DMS53 (cell line): ENCODE measurements at regions not wholly inside any gene's neighbourhood (a gene's known extent, or its start where the extent isn't known, plus 50 kb on each side); places are given as distances from the start of the nearest gene placed in this dataset.

Experiments
- DNase-seq: peaks from one replicate; lab custom pipeline; 2025; lab: John Stamatoyannopoulos, UW

DNA sequence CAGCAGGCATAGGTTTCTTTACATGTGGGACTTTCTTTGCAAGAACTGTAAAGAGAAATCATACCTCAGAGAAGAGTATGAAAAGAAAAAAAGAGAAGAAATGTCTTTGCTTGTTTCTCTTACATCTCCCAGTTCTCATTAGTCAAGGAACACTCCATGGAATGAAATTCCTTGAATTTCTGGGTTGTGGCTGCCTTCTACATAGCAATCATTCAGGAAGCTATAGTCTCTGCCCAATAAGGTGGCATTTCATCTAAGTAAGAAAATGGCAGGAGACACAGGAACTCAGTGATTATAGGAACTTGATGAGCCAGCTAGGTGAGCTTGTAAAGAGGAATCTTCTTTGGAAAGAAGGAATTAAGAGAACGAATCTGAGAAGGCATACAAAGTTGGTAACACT is 197.0 kb upstream of the FKBP1C start:
- no peak for DNase-seq

DNA sequence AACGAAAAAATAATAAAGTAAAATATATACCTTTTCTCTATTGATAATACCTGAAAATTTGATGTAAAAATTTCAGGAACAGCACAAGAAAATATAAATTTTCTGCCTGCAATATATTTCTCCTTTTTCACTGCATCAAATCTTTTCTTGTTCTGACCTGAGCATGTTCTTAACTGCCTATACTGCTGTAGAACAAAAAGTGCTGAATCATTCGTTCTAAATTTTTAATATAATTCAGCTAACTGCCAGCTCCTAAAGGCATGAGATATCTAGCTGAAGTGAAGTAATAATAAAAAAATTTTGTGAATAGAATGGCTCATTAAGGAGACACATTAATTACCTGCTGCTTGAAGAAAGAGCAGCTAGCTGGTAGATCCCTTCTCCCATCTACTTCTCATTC is 188.6 kb upstream of the FKBP1C start:
- DNase-seq: no peak

DNA sequence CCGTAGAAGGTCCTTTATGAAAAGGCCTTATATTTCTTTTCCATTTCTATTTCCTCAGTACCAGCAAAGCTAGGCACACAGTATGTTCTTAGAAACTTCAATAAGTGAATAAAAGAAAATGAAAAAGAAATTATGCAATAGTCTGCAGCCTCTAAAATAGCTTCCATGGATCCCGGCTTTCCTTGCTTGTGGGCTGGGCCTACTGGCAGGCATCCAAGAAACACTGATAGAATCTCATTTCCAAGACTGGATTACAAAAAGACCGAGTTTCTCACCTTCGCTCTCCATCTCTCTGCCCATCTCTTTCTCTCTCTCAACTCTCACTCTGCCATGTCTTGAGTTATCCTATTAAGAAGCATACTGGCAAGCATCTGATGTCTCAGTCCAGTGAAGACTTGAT is 187.5 kb upstream of the FKBP1C start:
- DNase-seq: no peak

DNA sequence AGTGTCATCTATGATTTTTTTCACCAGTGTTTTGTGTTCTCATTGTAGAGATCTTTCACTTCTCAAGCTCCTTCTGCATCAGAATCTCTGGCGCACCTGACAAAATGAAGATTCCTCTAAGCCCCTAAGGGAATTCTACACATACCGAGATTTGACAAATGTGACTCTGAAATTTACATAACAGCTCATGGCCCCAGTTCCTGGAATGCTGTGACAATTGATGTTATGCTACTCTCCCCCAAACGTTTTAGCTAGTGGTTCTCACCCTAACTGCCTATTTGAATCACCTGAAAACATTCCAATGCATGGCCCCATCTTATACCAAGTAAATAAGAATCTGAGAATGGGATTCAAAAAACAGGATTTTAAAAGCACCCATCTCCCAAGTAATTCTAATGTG is 162.1 kb upstream of the FKBP1C start:
- DNase-seq: no peak

DNA sequence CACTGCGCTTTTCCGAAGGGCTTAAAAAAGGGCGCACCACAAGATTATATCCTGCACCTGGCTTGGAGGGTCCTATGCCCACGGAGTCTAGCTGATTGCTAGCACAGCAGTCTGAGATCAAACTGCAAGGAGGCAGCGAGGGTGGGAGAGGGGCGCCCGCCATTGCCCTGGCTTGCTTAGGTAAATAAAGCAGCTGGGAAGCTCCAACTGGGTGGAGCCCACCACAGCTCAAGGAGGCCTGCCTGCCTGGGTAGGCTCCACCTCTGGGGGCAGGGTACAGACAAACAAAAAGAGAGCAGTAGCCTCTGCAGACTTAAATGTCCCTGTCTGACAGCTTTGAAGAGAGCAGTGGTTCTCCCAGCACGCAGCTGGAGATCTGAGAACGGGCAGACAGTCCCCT is 158.1 kb upstream of the FKBP1C start:
- peak; percentile 11 for DNase-seq

DNA sequence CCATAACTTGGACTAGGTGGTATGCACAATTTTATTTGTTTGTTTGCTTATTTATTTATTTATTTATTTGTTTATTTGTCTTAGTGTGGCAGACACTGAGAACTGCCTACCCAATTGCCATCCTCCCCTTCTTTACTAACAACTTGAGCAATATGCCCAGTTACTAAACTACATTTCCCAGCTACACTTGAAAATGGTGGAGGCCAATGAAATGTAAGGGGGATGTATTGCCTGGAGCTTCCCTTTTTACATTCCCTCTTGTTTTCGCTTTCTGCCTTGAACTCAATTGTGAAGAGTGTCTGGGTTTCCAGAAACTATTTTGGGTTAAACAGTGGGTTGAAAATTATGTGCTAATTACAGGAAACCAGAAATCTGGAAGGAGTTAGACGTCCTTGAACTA is 152.7 kb upstream of the FKBP1C start:
- peak; percentile 22 for DNase-seq

DNA sequence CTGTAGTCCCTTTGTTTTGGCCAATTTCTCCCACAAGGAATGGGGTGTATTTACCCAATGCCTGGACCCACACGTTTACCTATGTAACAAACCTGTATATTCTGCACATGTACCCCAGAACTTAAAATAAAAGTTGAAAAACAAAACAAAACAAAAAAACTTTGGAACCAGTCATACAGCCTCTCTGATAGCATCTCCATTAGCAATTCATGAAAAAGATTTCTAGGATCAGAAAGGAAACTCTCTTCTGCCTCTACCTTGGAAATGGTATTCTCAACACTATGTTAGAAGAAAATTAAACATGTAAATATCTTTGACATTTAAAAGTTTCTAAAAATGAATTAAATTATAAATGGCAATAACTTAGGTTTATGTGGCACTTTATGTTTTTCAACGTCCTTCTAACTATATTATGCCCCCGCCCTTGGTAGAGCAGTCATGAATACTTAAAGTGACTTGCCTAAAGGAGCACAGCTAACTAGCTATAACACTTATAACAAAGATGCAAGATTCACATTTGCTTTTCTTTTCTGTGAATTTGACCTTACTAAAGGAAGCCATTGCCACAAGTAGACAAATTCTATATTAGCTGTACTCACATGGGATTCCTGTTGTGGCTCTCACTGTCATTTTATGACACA is 147.5 kb upstream of the FKBP1C start:
- DNase-seq: no peak

DNA sequence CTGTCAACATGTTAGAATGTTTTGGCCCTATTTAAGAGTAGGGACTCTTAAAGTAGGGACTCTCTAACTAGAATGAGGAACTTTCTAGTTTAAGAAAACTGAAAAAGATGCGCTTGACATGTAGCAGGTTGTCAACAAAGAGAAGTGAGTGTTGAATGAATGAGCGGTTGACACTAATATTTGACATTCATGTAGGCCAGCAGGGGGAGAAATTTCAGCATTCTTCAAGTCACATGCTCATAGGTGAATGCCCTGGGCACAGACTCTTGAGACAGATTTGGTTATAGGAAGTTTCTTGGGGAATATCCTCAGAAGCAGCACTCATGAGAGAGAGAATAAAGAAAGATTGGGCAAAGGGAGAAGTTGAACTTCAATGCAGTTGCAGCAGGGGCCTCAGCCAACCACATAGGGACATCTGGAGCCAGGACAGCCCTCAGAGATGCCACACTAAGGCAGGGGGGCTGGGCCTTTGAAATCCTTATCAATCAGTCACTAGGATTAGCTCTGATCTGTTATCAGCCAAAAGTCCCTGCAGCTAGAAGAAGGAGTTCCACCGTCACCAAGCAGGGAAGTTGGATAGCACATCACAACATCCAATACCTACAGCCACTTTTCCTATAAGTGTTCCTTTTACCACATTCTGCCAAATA is 145.1 kb upstream of the FKBP1C start:
- peak; percentile 71 for DNase-seq

DNA sequence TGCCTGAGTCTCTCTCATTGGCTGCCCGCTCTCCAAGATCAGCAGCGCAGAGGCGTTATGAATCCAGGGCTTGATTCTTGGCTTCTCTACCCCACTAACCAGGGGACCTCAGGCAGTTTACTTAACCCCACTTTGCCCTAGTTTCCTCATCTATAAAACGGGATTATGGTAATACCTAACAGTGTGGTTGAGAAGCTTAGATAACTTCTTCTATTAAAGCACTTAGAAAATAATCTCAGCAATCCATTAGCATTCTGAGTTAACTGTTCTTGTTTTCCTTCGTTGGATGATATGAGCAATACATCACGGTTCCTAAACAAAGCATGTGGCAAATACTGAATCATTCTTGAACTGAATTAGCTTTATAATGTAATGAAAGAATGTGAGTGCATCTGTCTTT is 116.3 kb upstream of the FKBP1C start:
- no peak for DNase-seq

DNA sequence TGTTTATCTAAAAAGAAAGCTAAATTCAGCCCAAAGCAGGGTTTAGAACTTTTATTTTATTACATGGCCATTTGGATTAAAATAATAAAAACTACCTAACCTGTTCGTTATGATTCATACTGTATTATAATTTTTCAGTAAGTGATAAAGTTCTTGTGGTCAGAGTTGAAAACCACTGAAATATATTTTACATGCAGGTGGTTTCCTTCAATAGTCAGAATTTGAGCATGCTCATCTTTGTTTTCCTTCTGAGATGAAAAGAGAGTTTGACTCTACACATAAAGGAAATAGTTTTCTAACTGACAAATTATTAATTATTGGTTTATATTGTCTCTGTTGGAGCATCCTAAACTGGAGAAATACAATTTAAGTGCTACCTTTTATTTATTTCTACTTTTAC is 114.0 kb upstream of the FKBP1C start:
- no peak for DNase-seq

DNA sequence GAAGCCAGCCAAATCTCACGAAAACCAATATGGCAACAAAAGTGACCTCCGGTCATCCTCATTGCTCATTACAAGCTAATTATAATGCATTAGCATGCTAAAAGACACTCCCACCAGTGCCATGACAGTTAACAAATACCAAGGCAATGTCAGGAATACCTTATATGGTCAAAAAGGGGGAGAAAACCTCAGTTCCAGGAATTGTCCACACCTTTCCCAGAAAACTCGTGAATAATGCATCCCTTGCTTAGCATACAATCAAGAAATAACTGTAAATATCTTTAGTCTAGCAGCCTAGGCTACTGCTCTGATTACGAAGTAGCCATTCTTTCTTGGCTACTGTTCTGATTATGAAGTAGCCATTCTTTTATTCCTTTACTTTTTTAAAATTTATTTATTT is 112.5 kb upstream of the FKBP1C start:
- no peak for DNase-seq

DNA sequence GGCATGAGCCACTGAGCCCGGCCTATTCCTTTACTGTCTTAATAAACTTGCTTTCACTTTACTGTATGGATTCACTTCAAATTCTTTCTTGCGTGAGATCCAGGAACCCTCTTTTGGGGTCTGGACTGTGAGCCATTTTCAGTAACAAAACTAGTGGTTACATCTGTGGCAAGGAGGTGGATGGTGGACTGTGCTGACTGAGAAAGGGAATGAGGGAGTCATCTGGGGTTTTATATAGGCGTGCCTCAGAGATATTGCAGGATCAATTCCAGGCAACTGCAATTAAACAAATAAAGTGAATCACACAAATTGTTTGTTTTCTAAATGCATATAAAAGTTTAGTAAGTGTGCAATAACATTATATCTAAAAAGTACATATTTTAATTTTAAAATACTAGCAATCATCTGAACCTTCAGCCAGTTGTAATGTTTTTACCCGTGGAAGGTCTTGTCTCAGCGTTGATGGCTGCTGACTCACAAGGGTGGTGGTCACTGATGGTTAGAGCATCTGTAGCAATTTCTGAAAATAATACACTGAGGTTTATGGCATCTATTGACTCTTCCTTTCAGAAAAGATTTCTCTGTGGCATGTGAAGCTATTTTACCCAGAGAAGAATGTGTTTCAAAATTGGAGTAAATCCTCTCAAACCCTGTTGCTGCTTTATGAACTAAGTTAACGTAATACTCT is 111.4 kb upstream of the FKBP1C start:
- no peak for DNase-seq

DNA sequence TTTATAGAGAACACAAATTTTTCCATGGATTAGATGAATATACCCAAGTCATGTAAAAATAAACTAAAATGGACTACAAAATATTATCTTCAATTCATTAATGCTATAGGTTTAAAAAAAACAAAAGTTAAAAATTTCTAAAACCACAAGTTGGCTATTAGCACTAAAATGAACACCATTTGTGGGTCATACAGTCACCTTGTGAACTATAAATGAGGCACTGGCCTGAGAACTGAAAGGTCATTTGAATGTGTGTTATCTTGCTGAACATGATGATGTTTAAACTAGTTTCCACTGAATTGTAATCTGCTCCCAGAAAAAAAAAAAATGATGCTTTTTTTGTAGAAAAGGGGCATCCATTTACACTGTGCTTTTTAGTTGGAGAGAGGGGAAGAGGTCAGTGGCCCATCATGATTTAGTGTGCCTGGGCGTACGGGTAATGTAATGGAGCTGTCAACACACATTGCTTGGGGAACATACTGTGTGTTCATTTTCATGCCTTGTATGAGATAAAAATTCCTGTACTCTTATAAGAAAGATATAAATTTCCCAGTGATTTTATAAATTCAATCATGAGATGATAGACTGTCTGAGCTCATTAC is 96.6 kb upstream of the FKBP1C start:
- no peak for DNase-seq

DNA sequence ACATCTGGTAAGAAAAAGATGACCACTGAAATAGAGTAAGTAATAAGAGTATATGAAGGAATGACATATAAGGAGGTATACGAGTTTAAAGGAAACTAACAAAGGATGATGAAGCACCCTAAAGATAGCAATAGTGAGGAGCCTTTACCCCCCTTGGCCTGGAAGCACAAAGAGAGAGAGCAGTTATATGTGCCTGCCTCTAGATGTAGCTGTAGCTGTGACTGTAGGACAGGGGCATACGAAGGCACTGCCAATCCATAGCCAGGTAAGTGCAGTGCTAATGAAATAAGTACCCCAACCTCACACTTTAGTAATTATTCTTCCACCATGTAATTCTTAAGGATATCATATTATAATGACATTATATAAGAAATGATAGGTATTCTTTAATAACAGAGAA is 90.1 kb upstream of the FKBP1C start:
- peak; percentile 52 for DNase-seq

DNA sequence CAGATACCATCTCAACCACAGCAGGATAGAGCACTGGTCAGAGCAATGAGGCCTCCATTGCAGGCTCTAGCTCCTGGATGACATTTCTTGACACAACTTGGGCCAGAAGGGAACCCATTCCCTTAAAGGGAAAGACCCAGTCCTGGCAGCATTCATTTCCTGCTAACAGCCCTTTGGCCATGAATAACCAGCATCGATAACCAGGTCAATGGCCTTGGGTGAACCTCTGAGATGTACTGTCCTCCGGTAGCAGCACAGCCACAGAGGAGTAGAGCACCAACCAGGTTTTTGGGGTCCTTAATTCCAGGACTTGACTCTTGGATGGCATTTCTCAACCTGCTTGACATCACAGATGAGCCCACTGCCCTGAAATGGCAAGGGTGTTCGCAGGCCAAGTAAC is 71.2 kb upstream of the FKBP1C start:
- no peak for DNase-seq

DNA sequence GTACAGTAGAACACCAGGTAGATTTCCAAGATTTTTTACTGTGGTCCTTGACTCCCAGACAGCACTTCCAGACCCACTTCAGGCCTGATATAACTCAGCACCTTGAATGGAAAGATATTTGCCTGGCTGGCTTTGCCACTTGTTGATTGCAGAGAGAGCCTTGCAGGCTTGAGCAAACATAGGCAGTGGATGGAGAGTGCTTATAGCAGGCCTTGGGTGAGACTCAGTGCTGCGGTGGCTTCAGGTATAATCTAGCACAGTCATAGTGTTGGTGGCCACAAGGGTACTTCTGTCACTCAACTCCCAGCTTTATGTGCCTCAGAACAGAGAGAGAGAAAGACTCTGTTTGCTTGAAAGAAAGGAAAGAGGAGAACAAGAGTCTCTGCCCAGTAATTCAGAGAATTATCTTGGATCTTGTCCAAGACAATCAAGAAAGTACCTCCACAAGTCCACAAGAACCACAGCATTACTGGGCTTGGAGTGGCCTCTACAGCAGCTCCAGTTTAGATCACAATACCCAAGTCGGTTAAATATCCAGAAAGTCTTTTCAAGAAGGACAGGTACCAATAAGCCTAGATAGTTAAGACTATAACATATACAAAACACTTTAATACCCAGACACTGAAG is 70.5 kb upstream of the FKBP1C start:
- peak; percentile 51 for DNase-seq

DNA sequence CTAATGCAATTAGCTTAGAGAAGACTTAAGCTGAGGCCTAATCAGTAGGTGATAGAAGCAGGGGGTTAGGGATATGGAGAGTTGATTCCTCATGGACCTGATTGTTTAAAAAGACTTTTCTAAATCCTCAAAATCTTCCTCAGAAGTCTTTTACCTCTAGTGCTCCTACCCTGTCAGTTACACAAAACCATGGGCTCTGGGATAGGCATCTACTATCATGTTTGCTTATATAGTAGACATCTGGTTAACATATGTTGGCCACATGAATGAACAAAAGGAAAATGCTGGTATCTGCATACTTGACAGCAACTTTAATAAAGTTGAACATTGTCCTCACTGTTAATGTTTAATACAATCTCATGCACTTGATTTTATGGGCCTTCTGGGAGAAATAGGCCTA is 61.5 kb upstream of the FKBP1C start:
- no peak for DNase-seq

DNA sequence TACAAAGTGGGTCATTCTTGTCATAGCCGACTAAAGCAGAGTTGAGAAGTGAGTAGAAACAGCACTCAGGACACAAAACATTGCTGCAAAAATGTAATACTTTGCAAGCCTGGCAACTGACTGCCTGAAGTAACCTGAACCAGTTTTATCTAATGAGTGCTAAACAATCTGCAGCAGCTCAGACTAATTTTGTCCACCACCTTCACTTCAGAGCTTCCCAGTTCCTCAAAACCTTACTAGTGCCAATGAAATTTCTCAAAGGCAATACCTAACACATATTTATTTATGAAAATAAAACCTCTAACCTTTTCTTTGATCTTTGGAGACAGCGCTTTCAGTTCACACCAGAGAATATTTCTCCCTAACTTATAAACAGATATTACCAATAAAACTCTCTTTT is 56.7 kb upstream of the FKBP1C start:
- no peak for DNase-seq
